ENCODE measurements at regions not wholly inside any gene's neighbourhood (a gene's known extent, or its start where the extent isn't known, plus 50 kb on each side); places are given as distances from the start of the nearest gene placed in this dataset.
A peak's percentile ranks its signal among the peaks of the same experiment; 100 is the strongest.

DNA sequence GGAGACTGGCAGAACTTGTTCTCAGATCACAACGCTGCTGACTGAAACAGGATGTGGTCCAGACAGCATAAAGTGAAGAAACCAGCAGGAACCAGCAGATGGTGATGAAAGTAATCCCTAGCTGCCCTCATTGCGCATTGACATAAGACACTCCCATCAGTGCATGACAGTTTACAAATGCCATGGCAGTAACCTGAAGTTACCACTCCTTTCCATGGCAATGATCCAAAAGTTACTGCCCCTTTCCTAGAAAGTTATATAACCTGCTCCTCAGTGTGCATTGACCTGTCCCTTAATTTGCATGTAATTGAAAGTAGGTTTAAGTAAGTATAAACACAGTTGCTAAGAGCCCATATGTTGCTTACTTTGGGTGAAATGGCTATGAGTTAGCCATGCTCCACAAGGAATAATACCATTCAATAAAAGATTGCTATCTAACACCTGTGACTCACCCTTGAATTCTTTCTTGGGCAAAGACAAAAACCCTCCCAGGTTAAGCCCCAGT, 149.1 kb upstream of the CD96 start:
- DNase-seq = peak; percentile 35 to 47 (median 46)
- H3K27me3 Mint-ChIP-seq = no peaks in the 10 kb centered on the region
- peak overlapping the region in 1 of 2 donors; percentile 47 for H3K4me3 Mint-ChIP-seq
- H3K4me1 Mint-ChIP-seq (ENCODE audit: low read depth in 2 of 2) = peaks cover 10 to 13% of the 10 kb centered on the region in 2 donors
- H3K9me3 Mint-ChIP-seq = no peaks in the 10 kb centered on the region
- ATAC-seq (replicated peaks) = peak; percentile 99
- H3K36me3 Mint-ChIP-seq (ENCODE audit: insufficient read depth) = peaks cover 3% of the 10 kb centered on the region
- peak overlapping the region; percentile 79 to 83 for H3K27ac Mint-ChIP-seq

DNA sequence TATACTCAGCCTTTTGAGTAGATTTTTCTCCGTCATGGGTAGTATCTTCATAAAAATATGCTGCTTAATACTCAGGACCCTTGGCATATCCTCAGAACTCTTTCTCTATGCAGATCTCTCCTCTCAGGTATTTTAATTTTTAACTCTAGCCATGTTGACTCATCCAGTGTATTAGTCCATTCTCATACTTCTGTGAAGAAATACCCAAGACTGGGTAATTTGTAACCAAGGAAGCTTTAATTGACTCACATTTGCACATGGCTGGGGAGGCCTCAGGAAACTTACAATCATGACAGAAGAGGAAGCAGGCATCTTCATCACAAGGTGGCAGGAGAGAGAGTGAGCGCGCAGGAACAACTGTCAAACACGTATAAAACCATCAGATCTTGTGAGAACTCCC, 129.3 kb upstream of the CD96 start:
- no peak overlapping the region for H3K4me3 Mint-ChIP-seq
- ATAC-seq (replicated peaks) (no peak), DNase-seq (no peak)
- no peaks in the 10 kb centered on the region for H3K9me3 Mint-ChIP-seq
- no peaks in the 10 kb centered on the region for H3K4me1 Mint-ChIP-seq (ENCODE audit: low read depth in 2 of 2)
- no peak overlapping the region for H3K27ac Mint-ChIP-seq
- H3K36me3 Mint-ChIP-seq (ENCODE audit: insufficient read depth) = no peaks in the 10 kb centered on the region
- peaks cover 8 to 12% of the 10 kb centered on the region in 2 donors for H3K27me3 Mint-ChIP-seq

DNA sequence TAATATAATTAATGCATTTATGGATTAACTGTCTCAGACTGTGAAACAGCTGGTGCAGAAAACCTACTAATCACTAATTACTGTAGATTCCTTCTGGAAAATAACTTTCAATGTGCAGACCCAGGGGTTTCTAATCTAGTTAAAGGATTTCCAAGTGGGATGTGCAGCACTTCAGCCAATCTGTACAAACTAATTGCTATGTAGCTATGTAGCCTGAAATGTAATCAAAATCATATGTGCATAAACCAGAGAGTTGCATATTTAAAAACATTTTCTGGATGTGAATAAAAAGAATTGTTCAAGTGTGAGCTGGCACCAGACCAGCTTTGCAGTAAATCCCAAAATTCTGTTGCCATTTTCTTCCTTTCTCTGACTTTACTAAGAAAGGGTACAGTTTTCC, 127.5 kb upstream of the CD96 start:
- no peak for DNase-seq
- Mint-ChIP-seq H3K9me3 (no peaks in the 10 kb centered on the region), H3K4me1 (ENCODE audit: low read depth in 2 of 2) (no peaks in the 10 kb centered on the region), H3K27me3 (peaks cover 16 to 26% of the 10 kb centered on the region in 2 donors), H3K36me3 (ENCODE audit: insufficient read depth) (no peaks in the 10 kb centered on the region), H3K27ac (no peak overlapping the region), H3K4me3 (no peak overlapping the region)
- no peak for ATAC-seq (replicated peaks)

DNA sequence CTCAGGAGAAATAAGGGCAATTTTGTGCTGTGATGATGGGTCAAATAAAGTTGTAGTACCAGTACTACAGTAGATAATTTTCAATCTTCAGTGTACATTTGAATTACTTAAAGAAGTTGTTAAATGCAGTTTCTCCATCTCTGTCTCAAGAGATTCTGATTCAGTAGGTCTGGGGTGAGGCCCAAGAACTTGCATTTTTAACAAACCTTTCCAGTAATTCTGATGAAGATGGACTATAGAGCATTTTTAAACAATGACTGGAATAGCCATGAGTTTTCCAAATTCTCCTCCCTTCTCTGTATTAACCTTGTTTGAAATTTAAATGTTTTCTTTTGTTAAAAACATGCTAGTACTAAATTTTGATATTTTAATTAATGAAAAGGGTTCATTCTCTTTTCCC, 127.0 kb upstream of the CD96 start:
- H3K9me3 Mint-ChIP-seq = no peaks in the 10 kb centered on the region
- peaks cover 15 to 28% of the 10 kb centered on the region in 2 donors for H3K27me3 Mint-ChIP-seq
- no peak overlapping the region for H3K4me3 Mint-ChIP-seq
- DNase-seq = no peak
- no peaks in the 10 kb centered on the region for H3K4me1 Mint-ChIP-seq (ENCODE audit: low read depth in 2 of 2)
- no peak overlapping the region for H3K27ac Mint-ChIP-seq
- no peaks in the 10 kb centered on the region for H3K36me3 Mint-ChIP-seq (ENCODE audit: insufficient read depth)
- ATAC-seq (replicated peaks) = no peak

DNA sequence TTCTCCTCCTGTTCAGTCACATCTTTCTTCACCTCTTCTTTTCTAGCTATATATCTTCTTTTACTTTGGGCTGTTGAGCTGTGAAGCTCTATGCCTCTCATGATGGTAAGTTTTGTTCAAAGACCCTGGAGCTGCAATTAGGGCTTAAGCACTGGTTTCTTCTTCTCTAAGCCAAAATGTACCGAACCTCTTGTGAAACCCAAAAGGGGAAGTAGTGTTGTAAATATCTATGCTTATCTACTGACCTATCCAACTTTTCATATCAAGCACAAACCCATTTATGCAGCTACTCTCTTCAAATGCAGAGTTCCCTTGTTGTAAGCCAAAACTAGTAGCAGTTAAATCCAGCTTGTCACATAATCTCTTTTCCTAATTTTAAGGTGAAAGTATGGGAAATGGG, 123.6 kb upstream of the CD96 start:
- DNase-seq = no peak
- no peaks in the 10 kb centered on the region for H3K4me1 Mint-ChIP-seq (ENCODE audit: low read depth in 2 of 2)
- no peak overlapping the region for H3K4me3 Mint-ChIP-seq
- H3K9me3 Mint-ChIP-seq = no peaks in the 10 kb centered on the region
- peaks cover 22 to 46% of the 10 kb centered on the region in 2 donors for H3K27me3 Mint-ChIP-seq
- no peaks in the 10 kb centered on the region for H3K36me3 Mint-ChIP-seq (ENCODE audit: insufficient read depth)
- no peak for ATAC-seq (replicated peaks)
- H3K27ac Mint-ChIP-seq = no peak overlapping the region

DNA sequence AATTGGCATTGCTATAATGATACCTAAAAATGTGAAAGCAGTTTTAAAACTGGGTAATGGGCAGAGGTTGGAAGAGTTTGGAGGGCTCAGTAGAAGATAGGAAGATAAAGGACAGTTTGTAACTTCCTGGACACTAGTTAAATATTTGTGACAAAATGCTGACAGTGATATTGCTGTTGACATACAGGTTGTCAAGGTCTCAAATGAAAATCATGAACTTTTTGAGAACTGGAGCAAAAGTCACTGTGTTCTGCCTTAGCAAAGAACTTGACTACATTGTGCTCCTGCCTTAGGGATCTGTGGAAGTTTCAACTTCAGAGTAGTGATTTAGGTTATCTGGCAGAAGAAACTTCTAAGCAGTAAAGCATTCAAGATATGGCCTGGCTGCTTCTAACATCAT, 113.7 kb upstream of the CD96 start:
- Mint-ChIP-seq H3K4me3 (no peak overlapping the region), H3K36me3 (ENCODE audit: insufficient read depth) (no peaks in the 10 kb centered on the region), H3K27me3 (no peaks in the 10 kb centered on the region), H3K4me1 (ENCODE audit: low read depth in 2 of 2) (no peaks in the 10 kb centered on the region), H3K9me3 (no peaks in the 10 kb centered on the region), H3K27ac (no peak overlapping the region)
- ATAC-seq (replicated peaks) (no peak), DNase-seq (no peak)

DNA sequence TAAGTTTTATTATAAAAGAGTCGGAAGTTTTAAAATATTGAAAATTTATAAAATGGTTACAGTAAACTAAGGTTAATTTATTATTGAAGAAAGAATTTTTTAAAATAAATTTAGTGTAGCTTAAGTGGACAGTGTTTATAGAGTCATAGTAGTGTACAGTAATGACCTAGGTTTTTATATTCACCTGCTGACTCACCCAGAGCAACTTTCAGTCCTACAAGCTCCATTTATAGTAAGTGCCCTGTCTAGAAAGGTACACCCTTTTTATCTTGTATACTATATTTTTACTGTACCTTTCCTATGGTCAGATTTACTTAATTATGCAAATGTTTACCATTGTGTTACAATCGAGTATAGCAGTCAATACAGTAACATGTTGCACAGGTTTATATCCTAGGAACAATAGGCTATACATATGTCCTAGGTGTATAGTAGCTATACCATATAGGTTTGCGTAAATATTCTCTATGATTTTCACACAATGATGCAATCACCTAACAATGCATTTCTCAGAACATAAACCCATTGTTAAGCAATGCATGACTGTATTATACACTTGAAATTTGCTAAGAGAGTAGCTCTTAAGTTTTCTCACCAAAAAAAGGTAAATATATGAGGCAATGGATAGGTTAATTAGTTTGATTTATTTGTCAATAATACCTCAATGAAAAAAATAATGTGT, 106.9 kb upstream of the CD96 start:
- H3K4me3 Mint-ChIP-seq = no peak overlapping the region
- H3K27me3 Mint-ChIP-seq = no peaks in the 10 kb centered on the region
- H3K4me1 Mint-ChIP-seq (ENCODE audit: low read depth in 2 of 2) = no peaks in the 10 kb centered on the region
- no peaks in the 10 kb centered on the region for H3K9me3 Mint-ChIP-seq
- no peaks in the 10 kb centered on the region for H3K36me3 Mint-ChIP-seq (ENCODE audit: insufficient read depth)
- DNase-seq = no peak
- H3K27ac Mint-ChIP-seq = no peak overlapping the region
- ATAC-seq (replicated peaks) = no peak

DNA sequence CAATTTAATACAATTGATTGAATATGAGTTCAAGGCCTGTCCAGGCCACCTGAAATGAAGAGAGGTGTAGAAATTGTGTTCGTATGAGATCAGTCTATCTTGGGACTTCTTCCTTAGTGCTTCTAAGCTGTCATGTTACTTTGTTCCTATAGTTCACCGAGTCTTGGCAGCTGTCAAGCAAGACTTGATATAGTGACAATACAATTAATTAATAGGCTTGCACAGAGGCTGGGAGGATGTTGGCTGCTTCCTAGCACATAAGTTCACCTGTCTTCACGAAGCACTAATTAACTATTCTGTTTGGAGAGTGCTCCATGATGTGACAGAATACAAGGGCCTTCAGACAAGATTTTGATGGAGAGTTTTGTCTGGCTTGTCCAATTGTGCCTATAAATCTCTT, 103.7 kb upstream of the CD96 start:
- Mint-ChIP-seq H3K4me1 (ENCODE audit: low read depth in 2 of 2) (no peaks in the 10 kb centered on the region), H3K9me3 (no peaks in the 10 kb centered on the region), H3K27ac (no peak overlapping the region), H3K4me3 (no peak overlapping the region), H3K27me3 (no peaks in the 10 kb centered on the region), H3K36me3 (ENCODE audit: insufficient read depth) (peaks cover 3% of the 10 kb centered on the region)
- ATAC-seq (replicated peaks) (no peak), DNase-seq (no peak)

DNA sequence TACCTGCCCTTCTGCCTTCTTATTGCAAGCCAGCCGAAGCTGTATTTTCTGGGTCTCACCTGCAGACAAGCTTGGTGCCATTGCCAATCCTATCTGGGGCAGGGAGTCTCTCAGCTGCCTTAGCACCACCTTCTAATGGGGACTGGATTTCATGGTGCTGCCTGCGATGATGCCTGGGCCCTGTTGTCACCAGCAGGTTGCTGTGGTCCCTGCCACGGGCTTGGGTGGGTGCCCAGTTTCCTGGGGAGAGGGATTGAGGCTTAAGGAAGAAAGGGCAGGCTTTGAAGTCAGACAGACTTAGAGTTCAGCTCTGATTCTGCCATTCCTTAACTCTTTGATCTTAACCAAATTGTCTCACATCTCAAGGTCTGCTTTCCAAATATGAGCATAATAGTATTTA, 87.4 kb upstream of the CD96 start:
- Mint-ChIP-seq H3K27ac (no peak overlapping the region), H3K9me3 (no peaks in the 10 kb centered on the region), H3K4me3 (no peak overlapping the region), H3K36me3 (ENCODE audit: insufficient read depth) (no peaks in the 10 kb centered on the region), H3K27me3 (no peaks in the 10 kb centered on the region), H3K4me1 (ENCODE audit: low read depth in 2 of 2) (peaks cover 0 to 5% of the 10 kb centered on the region in 2 donors)
- DNase-seq (no peak), ATAC-seq (replicated peaks) (no peak)

DNA sequence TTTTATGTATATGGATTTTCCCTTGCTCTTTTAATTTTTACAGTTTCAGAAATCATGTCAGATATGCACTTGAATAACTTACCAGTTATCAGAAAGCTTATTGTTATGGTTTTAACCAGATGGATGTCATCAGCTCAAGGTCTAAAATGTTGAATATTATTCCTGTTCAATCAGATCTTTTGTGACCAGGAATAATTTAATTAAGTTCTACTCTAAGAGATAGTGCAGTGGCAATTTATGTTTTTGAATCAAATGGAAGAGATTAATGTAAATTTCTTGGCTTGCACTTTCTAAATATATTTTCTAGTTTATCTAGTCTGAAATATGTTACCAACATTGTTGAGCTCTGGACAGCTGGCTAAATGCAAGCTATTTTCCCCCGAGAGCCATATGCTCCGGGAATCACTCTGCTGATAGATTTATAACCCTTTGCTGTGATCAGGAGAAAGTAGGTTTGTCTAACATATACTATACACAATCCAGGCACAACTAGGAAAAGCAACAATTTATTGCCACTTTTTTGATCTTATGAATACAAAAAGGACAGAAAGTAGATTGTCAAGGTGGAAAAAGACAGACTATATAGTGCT, 76.8 kb upstream of the CD96 start:
- Mint-ChIP-seq H3K27me3 (no peaks in the 10 kb centered on the region), H3K27ac (no peak overlapping the region), H3K4me3 (no peak overlapping the region), H3K36me3 (ENCODE audit: insufficient read depth) (no peaks in the 10 kb centered on the region), H3K4me1 (ENCODE audit: low read depth in 2 of 2) (no peaks in the 10 kb centered on the region), H3K9me3 (no peaks in the 10 kb centered on the region)
- ATAC-seq (replicated peaks) (no peak), DNase-seq (no peak)

DNA sequence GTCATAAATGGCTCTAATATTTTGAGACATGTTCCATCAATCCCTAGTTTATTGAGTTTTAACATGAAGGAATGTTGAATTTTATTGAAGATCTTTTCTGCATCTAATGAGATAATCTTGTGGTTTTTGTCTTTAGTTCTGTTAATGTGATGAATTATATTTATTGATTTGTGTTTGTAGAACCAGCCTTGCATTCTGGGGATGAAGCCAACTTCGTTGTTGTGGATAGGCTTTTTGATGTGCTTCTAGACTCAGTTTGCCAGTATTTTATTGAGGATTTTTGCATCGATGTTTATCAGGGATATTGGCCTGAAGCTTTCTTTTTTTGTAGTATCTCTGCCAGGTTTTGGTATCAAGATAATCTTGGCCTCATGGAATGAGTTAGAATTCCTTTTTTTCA, 72.0 kb upstream of the CD96 start:
- H3K36me3 Mint-ChIP-seq (ENCODE audit: insufficient read depth) = no peaks in the 10 kb centered on the region
- no peaks in the 10 kb centered on the region for H3K4me1 Mint-ChIP-seq (ENCODE audit: low read depth in 2 of 2)
- H3K27me3 Mint-ChIP-seq = peaks cover 11 to 13% of the 10 kb centered on the region in 2 donors
- no peaks in the 10 kb centered on the region for H3K9me3 Mint-ChIP-seq
- DNase-seq (no peak), ATAC-seq (replicated peaks) (no peak)
- no peak overlapping the region for H3K4me3 Mint-ChIP-seq
- no peak overlapping the region for H3K27ac Mint-ChIP-seq

DNA sequence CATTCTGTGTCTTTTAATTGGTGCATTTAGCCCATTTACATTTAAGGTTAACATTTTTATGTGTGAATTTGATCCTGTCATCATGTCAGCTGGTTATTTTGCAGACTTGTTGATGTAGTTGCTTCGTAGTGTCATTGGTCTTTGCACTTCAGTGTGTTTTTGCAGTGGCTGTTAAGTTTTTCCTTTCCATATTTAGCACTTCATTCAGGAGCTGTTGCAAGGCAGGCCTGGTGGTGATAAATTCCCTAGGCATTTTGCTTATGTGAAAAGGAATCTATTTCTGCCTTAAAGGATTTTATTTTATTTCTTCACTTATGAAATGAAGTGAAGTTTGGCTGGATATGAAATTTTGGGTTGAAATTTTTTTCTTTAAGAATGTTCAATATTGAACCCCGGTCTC, 70.2 kb upstream of the CD96 start:
- Mint-ChIP-seq H3K4me1 (ENCODE audit: low read depth in 2 of 2) (no peaks in the 10 kb centered on the region), H3K27me3 (peaks cover 11 to 13% of the 10 kb centered on the region in 2 donors), H3K27ac (no peak overlapping the region), H3K36me3 (ENCODE audit: insufficient read depth) (no peaks in the 10 kb centered on the region), H3K4me3 (no peak overlapping the region), H3K9me3 (no peaks in the 10 kb centered on the region)
- DNase-seq (no peak), ATAC-seq (replicated peaks) (no peak)

DNA sequence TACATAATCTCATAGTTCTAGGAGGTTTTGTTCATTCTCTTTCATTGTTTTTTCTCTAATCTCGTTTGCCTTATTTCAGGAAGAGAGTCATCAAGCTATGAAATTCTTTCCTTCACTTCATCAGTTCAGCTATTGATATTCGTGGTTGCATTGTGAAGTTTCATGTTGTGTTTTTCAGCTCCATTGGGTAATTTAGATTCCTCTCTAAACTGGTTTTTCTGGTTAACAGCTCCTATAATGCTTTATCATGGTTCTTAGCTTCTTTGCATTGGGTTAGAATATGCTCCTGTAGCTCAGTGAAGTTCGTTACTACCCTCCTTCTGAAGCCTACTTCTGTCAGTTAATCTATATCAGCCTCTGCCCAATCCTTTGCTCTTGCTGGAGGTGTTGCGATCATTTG, 69.4 kb upstream of the CD96 start:
- ATAC-seq (replicated peaks) = no peak
- no peaks in the 10 kb centered on the region for H3K9me3 Mint-ChIP-seq
- H3K4me3 Mint-ChIP-seq = no peak overlapping the region
- no peak for DNase-seq
- H3K36me3 Mint-ChIP-seq (ENCODE audit: insufficient read depth) = no peaks in the 10 kb centered on the region
- peaks cover 11 to 13% of the 10 kb centered on the region in 2 donors for H3K27me3 Mint-ChIP-seq
- H3K27ac Mint-ChIP-seq = no peak overlapping the region
- H3K4me1 Mint-ChIP-seq (ENCODE audit: low read depth in 2 of 2) = no peaks in the 10 kb centered on the region

DNA sequence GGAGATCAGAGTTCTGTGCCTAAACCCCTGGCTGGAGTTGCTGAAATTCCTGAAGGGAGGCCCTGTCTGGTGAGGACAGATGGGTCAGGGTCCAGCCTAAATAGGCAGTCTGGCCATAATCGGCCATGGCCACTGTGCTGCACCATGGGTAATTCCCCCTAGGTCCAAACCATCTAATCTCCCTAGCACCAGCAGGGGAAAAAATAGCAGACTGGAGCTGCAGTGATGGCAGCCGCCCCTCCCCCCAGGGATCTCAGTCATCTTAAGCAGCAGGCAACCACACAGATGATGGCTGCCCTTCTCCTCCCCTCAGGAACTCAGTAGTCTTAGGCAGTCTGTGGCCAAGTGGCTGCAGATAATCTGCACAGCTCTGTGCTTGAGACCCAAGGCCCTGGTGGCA, 68.4 kb upstream of the CD96 start:
- H3K4me3 Mint-ChIP-seq = no peak overlapping the region
- no peaks in the 10 kb centered on the region for H3K36me3 Mint-ChIP-seq (ENCODE audit: insufficient read depth)
- H3K27me3 Mint-ChIP-seq = peaks cover 11 to 13% of the 10 kb centered on the region in 2 donors
- H3K9me3 Mint-ChIP-seq = no peaks in the 10 kb centered on the region
- H3K4me1 Mint-ChIP-seq (ENCODE audit: low read depth in 2 of 2) = no peaks in the 10 kb centered on the region
- no peak overlapping the region for H3K27ac Mint-ChIP-seq
- DNase-seq (no peak), ATAC-seq (replicated peaks) (no peak)

Data from effector memory CD8-positive, alpha-beta T cell (primary cell).